SK-N-SH treated with all-trans-retinoic acid at 6 μM for 48 hours (cell line): ENCODE measurements at regions not wholly inside any gene's neighbourhood (a gene's known extent, or its start where the extent isn't known, plus 50 kb on each side); places are given as distances from the start of the nearest gene placed in this dataset.

Source experiments
- ATAC-seq: fragments of 200-7000 bp; cut with Tn5 transposase; 3 replicates; pipeline ENCODE4 v1.9.1; 2020; ENCODE audit warnings: mild to moderate bottlenecking, moderate library complexity
- ARNTL ChIP-seq: fragments of 450-650 bp; formaldehyde crosslinking; IDR thresholded peaks from 2 replicates; pipeline ENCODE4 v1.5.0; 2020; ENCODE audit warnings: low read depth, mild to moderate bottlenecking, moderate library complexity, borderline replicate concordance
- CREB5 ChIP-seq: fragments of 250-450 bp; sonication (Bioruptor Pico); IDR thresholded peaks from 2 replicates; pipeline ENCODE4 v1.5.1; 2020; ENCODE audit warnings: low read depth, mild to moderate bottlenecking, moderate library complexity
- CSDC2 ChIP-seq: fragments of 250-450 bp; sonication (Bioruptor Pico); IDR thresholded peaks from 2 replicates; pipeline ENCODE4 v1.5.0; 2020; ENCODE audit warnings: mild to moderate bottlenecking, moderate library complexity
- ESRRG ChIP-seq: fragments of 250-450 bp; sonication (Bioruptor Pico); IDR thresholded peaks from 2 replicates; pipeline ENCODE4 v1.6.1; 2021; ENCODE audit warnings: mild to moderate bottlenecking
- GLIS3 ChIP-seq: fragments of 250-450 bp; sonication (Bioruptor Pico); IDR thresholded peaks from 2 replicates; pipeline ENCODE4 v1.5.0; 2020; ENCODE audit warnings: mild to moderate bottlenecking, moderate library complexity
- PPARA ChIP-seq: fragments of 250-450 bp; sonication (Bioruptor Pico); IDR thresholded peaks from 2 replicates; pipeline ENCODE4 v1.5.0; 2020; ENCODE audit warnings: mild to moderate bottlenecking, borderline replicate concordance
- RARB ChIP-seq: fragments of 250-450 bp; sonication (Bioruptor Pico); IDR thresholded peaks from 2 replicates; pipeline ENCODE4 v1.8.0; 2021; ENCODE audit warnings: mild to moderate bottlenecking, moderate library complexity
- SNAI2 ChIP-seq: fragments of 250-450 bp; sonication (Bioruptor Pico); IDR thresholded peaks from 2 replicates; pipeline ENCODE4 v1.5.0; 2020; ENCODE audit warnings: mild to moderate bottlenecking, moderate library complexity
- TCF4 ChIP-seq: fragments of 250-450 bp; sonication (Bioruptor Pico); IDR thresholded peaks from 2 replicates; pipeline ENCODE4 v1.8.0; 2021; ENCODE audit warnings: mild to moderate bottlenecking, moderate library complexity, borderline replicate concordance
- TOX ChIP-seq: fragments of 250-450 bp; sonication (Bioruptor Pico); IDR thresholded peaks from 2 replicates; pipeline ENCODE4 v1.8.0; 2021; ENCODE audit warnings: mild to moderate bottlenecking, moderate library complexity, borderline replicate concordance
- TSHZ2 ChIP-seq: fragments of 250-450 bp; sonication (Bioruptor Pico); IDR thresholded peaks from 2 replicates; pipeline ENCODE4 v1.5.0; 2020; ENCODE audit warnings: mild to moderate bottlenecking, moderate library complexity
- ZFP3 ChIP-seq: fragments of 250-450 bp; sonication (Bioruptor Pico); IDR thresholded peaks from 2 replicates; pipeline ENCODE4 v1.5.0; 2020; ENCODE audit warnings: mild to moderate bottlenecking, moderate library complexity
- ZFP30 ChIP-seq: fragments of 450-650 bp; formaldehyde crosslinking; IDR thresholded peaks from 2 replicates; pipeline ENCODE4 v1.5.0; 2022; ENCODE audit warnings: mild to moderate bottlenecking, moderate library complexity
- ZNF565 ChIP-seq: fragments of 450-650 bp; formaldehyde crosslinking; conservative IDR thresholded peaks from 2 replicates; pipeline ENCODE4 v1.5.0; 2020; ENCODE audit warnings: low read depth, mild to moderate bottlenecking, moderate library complexity
- ZNF70 ChIP-seq: fragments of 450-650 bp; formaldehyde crosslinking; IDR thresholded peaks from 2 replicates; pipeline ENCODE4 v1.5.0; 2020; ENCODE audit warnings: mild to moderate bottlenecking, moderate library complexity
- TF ChIP-seq, protein P1 (sequence below): fragments of 250-450 bp; sonication (Bioruptor Pico); IDR thresholded peaks from 2 replicates; pipeline ENCODE4 v1.8.0; 2021; ENCODE audit warnings: low read depth, mild to moderate bottlenecking, moderate library complexity, borderline replicate concordance
- TF ChIP-seq, protein P2 (sequence below): fragments of 250-450 bp; sonication (Bioruptor Pico); IDR thresholded peaks from 2 replicates; pipeline ENCODE4 v1.8.0; 2020; ENCODE audit warnings: mild to moderate bottlenecking, moderate library complexity, borderline replicate concordance
- TF ChIP-seq, protein P3 (sequence below): fragments of 250-450 bp; sonication (Bioruptor Pico); IDR thresholded peaks from 2 replicates; pipeline ENCODE4 v1.5.1; 2021; ENCODE audit warnings: mild to moderate bottlenecking, moderate library complexity

- TF ChIP-seq, protein P1, sequence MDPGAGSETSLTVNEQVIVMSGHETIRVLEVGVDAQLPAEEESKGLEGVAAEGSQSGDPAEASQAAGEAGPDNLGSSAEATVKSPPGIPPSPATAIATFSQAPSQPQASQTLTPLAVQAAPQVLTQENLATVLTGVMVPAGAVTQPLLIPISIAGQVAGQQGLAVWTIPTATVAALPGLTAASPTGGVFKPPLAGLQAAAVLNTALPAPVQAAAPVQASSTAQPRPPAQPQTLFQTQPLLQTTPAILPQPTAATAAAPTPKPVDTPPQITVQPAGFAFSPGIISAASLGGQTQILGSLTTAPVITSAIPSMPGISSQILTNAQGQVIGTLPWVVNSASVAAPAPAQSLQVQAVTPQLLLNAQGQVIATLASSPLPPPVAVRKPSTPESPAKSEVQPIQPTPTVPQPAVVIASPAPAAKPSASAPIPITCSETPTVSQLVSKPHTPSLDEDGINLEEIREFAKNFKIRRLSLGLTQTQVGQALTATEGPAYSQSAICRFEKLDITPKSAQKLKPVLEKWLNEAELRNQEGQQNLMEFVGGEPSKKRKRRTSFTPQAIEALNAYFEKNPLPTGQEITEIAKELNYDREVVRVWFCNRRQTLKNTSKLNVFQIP (CRISPR knock-in tag) = no peak
- TF ChIP-seq ZFP3 (CRISPR knock-in tag) (no peak), SNAI2 (CRISPR knock-in tag) (no peak), TSHZ2 (CRISPR knock-in tag) (no peak)
- TF ChIP-seq, all 23 proteins: peak for 0
- ATAC-seq = no peak
Measured at GRCh38 chr2:139867601-139868226, 1087.5 kb upstream of the NXPH2 start.

GRCh38 chr2:139864821-139865302 is 1084.7 kb upstream of the NXPH2 start:
- TF ChIP-seq RARB (CRISPR knock-in tag) (no peak), GLIS3 (no peak), TCF4 (CRISPR knock-in tag) (no peak), CREB5 (CRISPR knock-in tag) (no peak), TOX (no peak), ESRRG (CRISPR knock-in tag) (no peak), ZNF70 (CRISPR knock-in tag) (no peak), ZFP30 (no peak), ZNF565 (CRISPR knock-in tag) (no peak), TSHZ2 (CRISPR knock-in tag) (no peak), PPARA (CRISPR knock-in tag) (no peak), ARNTL (CRISPR knock-in tag) (no peak), CSDC2 (no peak)
- TF ChIP-seq, protein P2, sequence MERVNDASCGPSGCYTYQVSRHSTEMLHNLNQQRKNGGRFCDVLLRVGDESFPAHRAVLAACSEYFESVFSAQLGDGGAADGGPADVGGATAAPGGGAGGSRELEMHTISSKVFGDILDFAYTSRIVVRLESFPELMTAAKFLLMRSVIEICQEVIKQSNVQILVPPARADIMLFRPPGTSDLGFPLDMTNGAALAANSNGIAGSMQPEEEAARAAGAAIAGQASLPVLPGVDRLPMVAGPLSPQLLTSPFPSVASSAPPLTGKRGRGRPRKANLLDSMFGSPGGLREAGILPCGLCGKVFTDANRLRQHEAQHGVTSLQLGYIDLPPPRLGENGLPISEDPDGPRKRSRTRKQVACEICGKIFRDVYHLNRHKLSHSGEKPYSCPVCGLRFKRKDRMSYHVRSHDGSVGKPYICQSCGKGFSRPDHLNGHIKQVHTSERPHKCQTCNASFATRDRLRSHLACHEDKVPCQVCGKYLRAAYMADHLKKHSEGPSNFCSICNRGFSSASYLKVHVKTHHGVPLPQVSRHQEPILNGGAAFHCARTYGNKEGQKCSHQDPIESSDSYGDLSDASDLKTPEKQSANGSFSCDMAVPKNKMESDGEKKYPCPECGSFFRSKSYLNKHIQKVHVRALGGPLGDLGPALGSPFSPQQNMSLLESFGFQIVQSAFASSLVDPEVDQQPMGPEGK = no peak
- TF ChIP-seq, protein P3, sequence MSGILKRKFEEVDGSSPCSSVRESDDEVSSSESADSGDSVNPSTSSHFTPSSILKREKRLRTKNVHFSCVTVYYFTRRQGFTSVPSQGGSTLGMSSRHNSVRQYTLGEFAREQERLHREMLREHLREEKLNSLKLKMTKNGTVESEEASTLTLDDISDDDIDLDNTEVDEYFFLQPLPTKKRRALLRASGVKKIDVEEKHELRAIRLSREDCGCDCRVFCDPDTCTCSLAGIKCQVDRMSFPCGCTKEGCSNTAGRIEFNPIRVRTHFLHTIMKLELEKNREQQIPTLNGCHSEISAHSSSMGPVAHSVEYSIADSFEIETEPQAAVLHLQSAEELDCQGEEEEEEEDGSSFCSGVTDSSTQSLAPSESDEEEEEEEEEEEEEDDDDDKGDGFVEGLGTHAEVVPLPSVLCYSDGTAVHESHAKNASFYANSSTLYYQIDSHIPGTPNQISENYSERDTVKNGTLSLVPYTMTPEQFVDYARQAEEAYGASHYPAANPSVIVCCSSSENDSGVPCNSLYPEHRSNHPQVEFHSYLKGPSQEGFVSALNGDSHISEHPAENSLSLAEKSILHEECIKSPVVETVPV (CRISPR knock-in tag) = no peak
- TF ChIP-seq, protein P1 (CRISPR knock-in tag) = no peak
- ATAC-seq = no peak
